ENCODE measurements at regions not wholly inside any gene's neighbourhood (a gene's known extent, or its start where the extent isn't known, plus 50 kb on each side); places are given as distances from the start of the nearest gene placed in this dataset.
A peak's percentile ranks its signal among the peaks of the same experiment; 100 is the strongest.

- no peaks in the 10 kb centered on the region for H3K9me3 ChIP-seq (ENCODE audit: control insufficient read depth in 2 of 3, insufficient read depth in 1 of 3, low read length in 3 of 3)
- DNase-seq = no peak
- no peaks in the 10 kb centered on the region for H3K27me3 ChIP-seq (ENCODE audit: control insufficient read depth, insufficient read depth, low read length)
- no peak overlapping the region for H3K4me3 ChIP-seq (ENCODE audit: low read length in 3 of 3)
- H3K9ac ChIP-seq (ENCODE audit: low read length in 3 of 3) = no peak overlapping the region
- intact Hi-C loops (cut with DNase I) = no loop called here
- no peaks in the 10 kb centered on the region for H3K36me3 ChIP-seq (ENCODE audit: control insufficient read depth in 2 of 3, insufficient read depth in 3 of 3, low read length in 3 of 3)
- H3K27ac ChIP-seq (ENCODE audit: low read depth in 2 of 2, low read length in 2 of 2) = no peak overlapping the region
- no peaks in the 10 kb centered on the region for H3K4me1 ChIP-seq (ENCODE audit: control insufficient read depth in 2 of 3, insufficient read depth in 2 of 3, low read depth in 1 of 3, low read length in 3 of 3)
- peak; percentile 52 for FAIRE-seq
- TF ChIP-seq CTCF (IDR thresholded peaks at IDR 0.05; ENCODE audit: borderline replicate concordance, extremely low read depth, insufficient read depth) = no peak
Measured at GRCh38 chr5:77144837-77145139, 57.7 kb upstream of the ZBED3 start.

- H3K4me3 ChIP-seq (ENCODE audit: low read length in 3 of 3) = no peak overlapping the region
- H3K27ac ChIP-seq (ENCODE audit: low read depth in 2 of 2, low read length in 2 of 2) = no peak overlapping the region
- no peak overlapping the region for H3K9ac ChIP-seq (ENCODE audit: low read length in 3 of 3)
- no peaks in the 10 kb centered on the region for H3K27me3 ChIP-seq (ENCODE audit: control insufficient read depth, insufficient read depth, low read length)
- no peaks in the 10 kb centered on the region for H3K4me1 ChIP-seq (ENCODE audit: control insufficient read depth in 2 of 3, insufficient read depth in 2 of 3, low read depth in 1 of 3, low read length in 3 of 3)
- peak; percentile 63 to 86 (median 72) for DNase-seq
- peak; percentile 85 for TF ChIP-seq CTCF (IDR thresholded peaks at IDR 0.05; ENCODE audit: borderline replicate concordance, extremely low read depth, insufficient read depth)
- FAIRE-seq = peak; percentile 88
- no peaks in the 10 kb centered on the region for H3K36me3 ChIP-seq (ENCODE audit: control insufficient read depth in 2 of 3, insufficient read depth in 3 of 3, low read length in 3 of 3)
- H3K9me3 ChIP-seq (ENCODE audit: control insufficient read depth in 2 of 3, insufficient read depth in 1 of 3, low read length in 3 of 3) = no peaks in the 10 kb centered on the region
- intact Hi-C loops (cut with DNase I) = no loop called here
Measured at GRCh38 chr5:77143998-77144836, 57.1 kb upstream of the ZBED3 start.

GRCh38 chr5:77140350-77140749, 53.3 kb upstream of the ZBED3 start:
- TF ChIP-seq CTCF (IDR thresholded peaks at IDR 0.05; ENCODE audit: borderline replicate concordance, extremely low read depth, insufficient read depth) = no peak

More at GRCh38 chr5:77140350-77140749, 53.3 kb upstream of the ZBED3 start:
- intact Hi-C loops (cut with DNase I) = no loop called here
- Histone ChIP-seq H3K9me3 (ENCODE audit: control insufficient read depth in 2 of 3, insufficient read depth in 1 of 3, low read length in 3 of 3) (no peaks in the 10 kb centered on the region), H3K27ac (ENCODE audit: low read depth in 2 of 2, low read length in 2 of 2) (no peak overlapping the region), H3K9ac (ENCODE audit: low read length in 3 of 3) (no peak overlapping the region), H3K27me3 (ENCODE audit: control insufficient read depth, insufficient read depth, low read length) (no peaks in the 10 kb centered on the region), H3K4me1 (ENCODE audit: control insufficient read depth in 2 of 3, insufficient read depth in 2 of 3, low read depth in 1 of 3, low read length in 3 of 3) (no peaks in the 10 kb centered on the region), H3K4me3 (ENCODE audit: low read length in 3 of 3) (no peak overlapping the region), H3K36me3 (ENCODE audit: control insufficient read depth in 2 of 3, insufficient read depth in 3 of 3, low read length in 3 of 3) (no peaks in the 10 kb centered on the region)
- FAIRE-seq (no peak), DNase-seq (no peak)

All from kidney (tissue), 13 donors.